NCI-H1092 (cell line): ENCODE measurements at regions not wholly inside any gene's neighbourhood (a gene's known extent, or its start where the extent isn't known, plus 50 kb on each side); places are given as distances from the start of the nearest gene placed in this dataset.

Source experiments
- DNase-seq: peaks from one replicate; lab custom pipeline; 2025; lab: John Stamatoyannopoulos, UW

DNA sequence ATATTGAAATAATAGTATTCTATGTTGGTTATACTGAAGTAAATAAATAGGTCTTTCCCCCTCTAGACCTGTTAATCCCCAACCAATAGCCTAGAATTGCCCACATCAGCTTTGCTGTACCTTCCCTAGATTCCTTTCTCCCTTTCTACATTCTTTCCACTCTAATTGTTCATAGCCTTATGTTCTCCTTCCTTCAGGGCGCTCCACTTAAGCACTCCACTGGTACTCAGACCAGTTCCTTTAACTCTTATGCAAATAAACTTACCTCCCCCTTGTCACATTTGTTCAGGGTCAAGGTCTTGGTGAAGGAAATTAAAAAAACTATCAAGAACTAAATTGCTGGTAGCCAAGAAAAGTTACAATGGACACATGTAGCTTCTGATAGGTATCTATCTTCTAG lies 294.8 kb downstream of the UTP18 start:
- DNase-seq, result no peak

DNA sequence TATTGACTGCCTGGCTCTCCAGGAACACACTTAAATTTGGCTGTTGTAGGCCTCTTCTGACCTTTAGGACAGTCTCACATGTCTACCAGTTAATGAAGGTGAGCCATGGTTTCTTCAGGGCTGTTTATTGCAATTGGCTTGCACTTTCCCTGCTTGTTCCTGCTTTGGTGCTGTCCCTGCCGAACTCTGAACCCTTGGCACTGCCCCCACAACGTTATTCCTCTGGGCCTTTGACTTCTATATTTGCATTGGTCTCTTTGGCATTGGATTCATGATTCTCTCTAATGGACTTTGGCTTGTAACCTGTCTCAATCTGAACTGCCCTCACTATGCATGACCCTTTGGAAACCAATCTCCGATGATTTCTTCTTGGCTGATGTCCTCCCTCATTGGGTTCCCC lies 299.4 kb downstream of the UTP18 start:
- no peak for DNase-seq

DNA sequence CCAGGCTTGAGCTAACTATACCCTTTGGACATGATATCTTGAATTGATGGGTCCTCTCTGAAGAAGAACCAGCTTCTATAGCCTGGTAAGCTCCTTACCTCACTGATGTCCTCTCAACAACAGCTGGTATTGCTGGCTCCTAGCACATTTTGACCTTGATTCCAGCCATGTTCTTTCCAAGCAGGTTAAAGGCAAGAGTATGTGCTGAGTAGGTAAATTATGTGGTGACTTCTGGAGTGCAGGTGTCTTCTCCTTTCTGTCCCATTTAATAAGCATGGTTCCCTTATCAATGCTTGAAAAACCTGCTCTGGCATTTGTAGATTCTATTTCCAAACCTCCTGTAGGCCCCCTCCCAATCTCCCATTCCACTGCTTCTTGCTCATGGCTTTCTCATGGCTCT lies 300.1 kb downstream of the UTP18 start:
- DNase-seq, result no peak

DNA sequence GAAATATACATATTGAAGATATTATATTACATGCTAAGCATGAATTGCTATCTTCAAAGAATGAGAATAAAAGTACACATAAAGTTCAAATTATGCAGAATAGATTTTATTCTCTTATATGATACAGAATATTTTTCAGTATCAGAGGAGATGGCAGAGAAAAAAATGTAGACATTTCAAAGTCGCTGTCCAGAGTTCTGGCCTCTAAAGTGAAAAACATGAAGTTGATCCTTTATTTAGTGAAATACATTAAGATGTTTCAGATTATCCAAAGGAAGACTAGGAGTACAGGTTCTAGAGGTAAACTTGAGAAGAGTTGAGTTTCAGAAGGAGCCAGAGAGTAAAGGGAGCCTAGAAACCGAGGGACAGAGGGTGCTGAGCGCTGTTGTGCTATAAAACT lies 303.6 kb downstream of the UTP18 start:
- no peak for DNase-seq

DNA sequence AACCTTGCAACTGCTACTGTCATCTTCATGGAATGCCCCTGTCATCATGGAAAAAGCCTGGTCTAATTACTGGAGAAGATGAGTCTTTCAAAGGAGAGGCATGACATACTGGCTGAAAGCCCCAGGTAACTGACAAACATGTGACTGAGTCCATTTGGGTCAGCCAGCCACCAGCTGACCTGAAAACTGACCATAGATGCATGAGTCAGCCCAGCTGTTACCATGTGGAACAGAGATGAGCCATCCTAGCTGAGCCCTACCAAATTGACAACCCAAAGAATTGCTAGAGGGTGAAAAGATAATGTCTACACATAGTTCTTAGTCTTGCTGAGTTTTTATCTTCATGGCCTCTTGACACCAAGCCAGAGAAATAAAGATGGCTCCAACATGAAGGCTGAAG lies 311.8 kb downstream of the UTP18 start:
- no peak for DNase-seq
